Colonic mucosa (tissue), 4 donors: ENCODE measurements at regions not wholly inside any gene's neighbourhood (a gene's known extent, or its start where the extent isn't known, plus 50 kb on each side); places are given as distances from the start of the nearest gene placed in this dataset.

ENCODE experiments used
- DNase-seq: peaks from one replicate; pipeline ENCODE4 v3.0.0-alpha.2; 2020
- H3K27ac ChIP-seq: fragments of 200-600 bp; one replicate; pipeline ENCODE4 v1.8.0; 2021
- H3K27me3 ChIP-seq: fragments of 200-600 bp; one replicate; pipeline ENCODE4 v1.8.0; 2021
- H3K36me3 ChIP-seq: fragments of 200-600 bp; one replicate; pipeline ENCODE4 v1.8.0; 2021
- H3K4me1 ChIP-seq: fragments of 200-600 bp; one replicate; pipeline ENCODE4 v1.8.0; 2021; ENCODE audit warnings: mild to moderate bottlenecking
- H3K4me3 ChIP-seq: fragments of 200-600 bp; one replicate; pipeline ENCODE4 v1.8.0; 2021
- H3K9ac ChIP-seq, 2 donors: one replicate each; pipeline ENCODE4 v1.7.0; 2013; ENCODE audit warnings: control low read depth in 2 of 2, low read depth in 2 of 2, low read length in 2 of 2
- H3K9me3 ChIP-seq: fragments of 200-600 bp; one replicate; pipeline ENCODE4 v1.8.0; 2021
- CTCF ChIP-seq: fragments of 200-600 bp; IDR thresholded peaks from one replicate; pipeline ENCODE4 v1.8.0; 2022; ENCODE audit warnings: antibody characterized with exemption, mild to moderate bottlenecking
- intact Hi-C: fragments of 100-400 bp; cut with DNase I; formaldehyde crosslinking; loops from one replicate; pipeline ENCODE4 v1.14.1; 2022
- donor health status: healthy.
- donor health status: DM: no; HTN: no; CAD: no.
- donor health status: DM: no; HTN: no; CAD: no.

GRCh38 chr7:120138497-120138896 is 134.5 kb upstream of the KCND2 start:
- H3K36me3 ChIP-seq, result no peaks in the 10 kb centered on the region
- H3K4me3 ChIP-seq, result no peak overlapping the region
- TF ChIP-seq CTCF, result no peak
- no peaks in the 10 kb centered on the region for H3K9me3 ChIP-seq
- no peaks in the 10 kb centered on the region for H3K4me1 ChIP-seq
- H3K9ac ChIP-seq, result no peak overlapping the region
- no peak overlapping the region for H3K27ac ChIP-seq
- no peaks in the 10 kb centered on the region for H3K27me3 ChIP-seq
- DNase-seq, result no peak
- intact Hi-C loops, result no loop called here

DNA sequence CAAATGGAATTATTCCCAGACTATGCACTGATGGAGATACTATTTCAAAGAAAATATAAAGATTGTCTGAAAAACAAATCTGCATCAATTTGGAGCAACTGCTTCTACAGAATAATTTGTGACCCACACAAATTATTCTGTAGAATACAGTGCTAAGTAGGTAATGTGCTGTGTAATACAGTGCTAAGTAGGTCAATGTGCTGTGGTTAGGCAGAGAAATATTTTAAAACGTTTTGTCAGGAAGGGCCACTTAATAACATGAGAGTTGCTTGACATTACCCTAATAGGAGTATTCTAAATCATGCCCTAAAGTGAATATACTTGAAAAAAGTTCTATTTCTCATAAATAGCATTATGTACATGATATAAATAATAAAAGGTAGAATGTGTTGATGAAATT is 116.5 kb upstream of the KCND2 start:
- Histone ChIP-seq H3K27me3 (no peaks in the 10 kb centered on the region), H3K27ac (no peak overlapping the region), H3K9ac (no peak overlapping the region), H3K4me1 (no peaks in the 10 kb centered on the region), H3K4me3 (no peak overlapping the region), H3K9me3 (no peaks in the 10 kb centered on the region), H3K36me3 (no peaks in the 10 kb centered on the region)
- DNase-seq, result no peak
- TF ChIP-seq CTCF, result no peak
- intact Hi-C loops, result no loop called here

- no peaks in the 10 kb centered on the region for H3K36me3 ChIP-seq
- intact Hi-C loops, result no loop called here
- no peak overlapping the region for H3K27ac ChIP-seq
- DNase-seq, result no peak
- H3K4me3 ChIP-seq, result no peak overlapping the region
- no peaks in the 10 kb centered on the region for H3K4me1 ChIP-seq
- no peaks in the 10 kb centered on the region for H3K9me3 ChIP-seq
- no peak overlapping the region for H3K9ac ChIP-seq
- no peaks in the 10 kb centered on the region for H3K27me3 ChIP-seq
- no peak for TF ChIP-seq CTCF
These were observed 112.8 kb upstream of the KCND2 start for GRCh38 chr7:120160166-120160565.

GRCh38 chr7:120163449-120163848 is 109.5 kb upstream of the KCND2 start:
- no peak for DNase-seq
- H3K27ac ChIP-seq, result no peak overlapping the region
- no peaks in the 10 kb centered on the region for H3K36me3 ChIP-seq
- no peaks in the 10 kb centered on the region for H3K27me3 ChIP-seq
- H3K4me3 ChIP-seq, result no peak overlapping the region
- no peaks in the 10 kb centered on the region for H3K4me1 ChIP-seq
- TF ChIP-seq CTCF, result no peak
- H3K9me3 ChIP-seq, result no peaks in the 10 kb centered on the region
- intact Hi-C loops, result no loop called here
- no peak overlapping the region for H3K9ac ChIP-seq

DNA sequence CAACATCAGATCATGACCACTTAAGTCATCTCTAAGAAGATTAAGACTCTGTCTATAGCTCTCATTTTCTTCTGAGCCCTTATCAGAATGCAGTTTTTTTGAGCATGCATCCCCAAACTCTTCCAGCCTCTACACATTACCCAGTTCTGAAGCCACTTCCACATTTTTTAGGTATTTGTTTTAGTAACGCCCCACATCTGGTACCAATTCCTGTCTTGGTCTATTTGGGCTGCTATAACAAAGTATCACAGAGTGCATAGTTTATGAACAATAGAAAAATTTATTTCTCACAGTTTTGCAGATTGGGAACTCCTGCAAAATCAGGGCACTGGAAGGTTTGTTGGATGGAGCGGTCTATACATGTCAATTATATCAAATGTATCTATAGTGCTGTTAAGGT is 107.7 kb upstream of the KCND2 start:
- TF ChIP-seq CTCF, result no peak
- no peak overlapping the region for H3K27ac ChIP-seq

GRCh38 chr7:120168066-120168465 is 104.9 kb upstream of the KCND2 start:
- Histone ChIP-seq H3K4me3 (no peak overlapping the region), H3K27ac (no peak overlapping the region), H3K9ac (no peak overlapping the region), H3K27me3 (no peaks in the 10 kb centered on the region), H3K9me3 (no peaks in the 10 kb centered on the region), H3K36me3 (no peaks in the 10 kb centered on the region), H3K4me1 (no peaks in the 10 kb centered on the region)
- DNase-seq, result no peak
- TF ChIP-seq CTCF, result no peak
- intact Hi-C loops, result no loop called here

More for the DNA sequence above, 107.7 kb upstream of the KCND2 start:
- no peak for DNase-seq
- no peak overlapping the region for H3K4me3 ChIP-seq
- no peak overlapping the region for H3K9ac ChIP-seq
- intact Hi-C loops, result no loop called here
- no peaks in the 10 kb centered on the region for H3K36me3 ChIP-seq
- no peaks in the 10 kb centered on the region for H3K9me3 ChIP-seq
- no peaks in the 10 kb centered on the region for H3K27me3 ChIP-seq
- no peaks in the 10 kb centered on the region for H3K4me1 ChIP-seq
